HG02970 (cell line): ENCODE measurements at regions not wholly inside any gene's neighbourhood (a gene's known extent, or its start where the extent isn't known, plus 50 kb on each side); places are given as distances from the start of the nearest gene placed in this dataset.

Source experiments
- ATAC-seq: cut with Tn5 transposase; IDR thresholded peaks from one replicate; pipeline ENCODE4 v1.9.1; 2021; ENCODE audit warnings: mild to moderate bottlenecking, moderate library complexity, moderate number of reproducible peaks; ENCODE audit not compliant: unreplicated experiment, low FRiP score

- no peak for ATAC-seq
Observed at GRCh38 chr1:177592624-177593023, 377.2 kb downstream of the SEC16B start.

- ATAC-seq: no peak
Observed at GRCh38 chr1:177591155-177591554, 378.7 kb downstream of the SEC16B start.

DNA sequence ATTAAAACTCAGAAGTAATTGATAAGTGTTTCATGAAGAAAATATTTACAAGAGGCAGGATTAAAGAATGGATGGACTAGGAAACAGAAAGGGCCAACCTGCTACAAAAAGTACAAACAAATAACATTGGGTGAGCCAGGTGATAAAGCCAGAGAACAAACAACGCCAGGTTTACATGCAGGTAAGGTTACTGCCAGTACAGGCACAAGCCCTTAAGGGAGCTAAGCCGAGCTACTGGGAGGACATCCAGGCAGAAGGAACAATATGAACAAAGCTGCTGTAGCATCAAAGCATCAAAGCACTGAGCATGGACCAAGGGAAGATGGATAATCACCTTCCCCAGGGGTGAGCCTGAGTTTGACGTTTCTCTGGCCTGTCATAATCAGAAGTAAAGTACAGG lies 380.7 kb downstream of the SEC16B start:
- ATAC-seq: no peak

GRCh38 chr1:177586429-177586828 lies 383.4 kb downstream of the SEC16B start:
- no peak for ATAC-seq

GRCh38 chr1:177585302-177586220 lies 384.3 kb downstream of the SEC16B start:
- ATAC-seq: no peak

DNA sequence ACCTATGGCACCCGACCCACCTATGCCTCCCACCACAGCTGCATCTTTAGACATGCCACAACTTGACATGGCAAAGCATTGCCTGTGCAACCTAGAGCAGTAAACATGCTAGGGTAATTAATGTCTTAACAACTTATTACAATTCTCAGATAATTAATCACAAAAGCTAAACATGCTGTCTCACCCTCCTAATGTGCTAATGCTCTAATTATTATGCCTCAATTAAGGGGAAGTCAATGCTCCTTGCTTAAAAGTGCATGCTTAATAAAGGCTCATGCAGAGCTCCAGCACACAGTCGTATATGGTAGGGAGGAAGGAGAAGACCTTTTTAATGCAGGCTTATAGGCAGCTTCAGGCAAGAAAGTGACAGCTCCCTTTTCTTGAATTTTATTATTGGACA lies 396.0 kb downstream of the SEC16B start:
- ATAC-seq: no peak

DNA sequence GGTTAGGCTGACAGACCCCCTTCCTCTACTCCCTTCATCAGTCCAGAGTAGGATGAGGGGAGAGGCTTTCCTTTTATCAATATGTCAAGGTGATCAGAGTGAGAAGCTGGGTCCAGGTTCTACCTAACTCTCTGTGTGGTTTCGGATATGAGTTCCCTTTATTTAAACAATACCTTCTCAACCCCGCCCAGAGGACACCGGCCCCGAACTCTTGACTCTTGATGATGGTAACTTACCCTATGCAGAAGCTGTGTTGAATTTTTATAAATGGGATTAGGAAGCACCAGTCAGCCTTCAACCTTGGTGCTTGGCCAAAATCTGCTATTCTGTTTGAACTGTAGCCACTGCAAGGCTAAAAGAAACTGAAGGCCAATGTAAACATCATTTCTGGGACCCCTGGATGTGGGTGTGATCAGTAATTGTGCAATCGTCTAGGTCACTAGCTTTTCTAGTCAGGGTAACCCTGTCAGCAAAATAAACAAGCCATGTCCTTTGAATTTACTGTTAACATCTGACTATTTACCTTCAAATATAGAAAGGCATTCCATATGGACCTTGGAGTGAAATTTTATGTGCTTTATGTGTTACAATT lies 398.3 kb downstream of the SEC16B start:
- no peak for ATAC-seq

- no peak for ATAC-seq
Observed at GRCh38 chr1:177571076-177571475, 398.8 kb downstream of the SEC16B start.

GRCh38 chr1:177569476-177569875 lies 398.7 kb downstream of the BRINP2 start:
- no peak for ATAC-seq

DNA sequence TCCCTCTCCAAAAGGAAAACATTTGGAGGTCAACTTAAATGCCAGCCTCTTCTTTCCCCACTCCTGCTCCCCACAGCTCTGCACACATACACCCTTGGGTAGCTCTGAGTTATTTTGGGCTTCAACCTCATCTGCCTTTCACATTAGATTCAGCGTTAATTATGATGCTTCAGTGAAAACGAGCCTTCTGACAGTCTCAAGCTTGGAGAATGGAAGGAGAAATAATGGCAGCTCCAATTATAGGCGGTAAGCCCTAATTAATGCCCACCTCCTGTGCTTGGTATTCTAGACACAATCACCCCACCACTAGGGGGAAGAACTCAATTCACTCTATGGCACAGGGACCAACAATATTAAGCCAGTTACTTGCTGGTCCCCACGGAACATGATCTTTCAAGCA lies 397.9 kb downstream of the BRINP2 start:
- ATAC-seq: no peak

- ATAC-seq: no peak
Observed at GRCh38 chr1:177567393-177567792, 396.6 kb downstream of the BRINP2 start.

- ATAC-seq: no peak
Observed at GRCh38 chr1:177566495-177566894, 395.7 kb downstream of the BRINP2 start.

DNA sequence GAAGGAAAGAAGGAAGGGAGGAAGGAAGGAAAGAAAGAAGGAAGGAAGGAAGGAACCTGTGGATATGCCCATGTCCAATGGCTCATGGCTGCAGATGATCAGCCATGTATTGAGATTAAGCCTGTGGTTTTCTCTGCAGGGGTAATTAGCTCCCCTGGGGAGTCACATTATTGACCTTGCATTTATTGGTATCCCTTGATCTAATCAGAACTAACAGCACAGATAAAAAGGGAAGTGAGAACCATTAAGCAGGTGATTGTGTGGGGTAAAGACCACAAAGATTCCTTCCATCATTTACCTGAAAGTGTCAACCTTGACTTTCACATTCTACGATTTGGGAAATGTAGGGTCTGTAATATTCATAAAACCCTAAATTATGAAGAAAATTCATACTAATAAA lies 390.7 kb downstream of the BRINP2 start:
- ATAC-seq: no peak

DNA sequence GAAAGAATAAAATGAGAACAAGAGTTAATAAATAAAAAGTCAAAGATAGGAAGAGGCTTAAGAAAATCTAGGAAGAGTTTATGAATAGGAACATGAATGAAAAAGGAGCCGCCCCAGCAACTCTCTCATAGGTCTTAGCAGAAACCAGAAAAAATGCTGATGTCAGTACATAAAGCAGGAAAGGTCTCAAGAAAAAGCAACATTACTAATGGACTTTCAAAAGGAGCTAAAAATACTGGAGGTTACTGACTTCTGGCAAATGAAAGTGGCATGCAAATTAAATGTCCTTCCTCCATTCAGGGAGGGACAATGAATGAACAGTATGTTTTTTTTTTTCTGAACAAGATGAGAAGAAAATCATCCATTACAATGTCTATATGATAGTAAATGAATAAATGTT lies 387.6 kb downstream of the BRINP2 start:
- no peak for ATAC-seq

GRCh38 chr1:177556163-177556562 lies 385.4 kb downstream of the BRINP2 start:
- ATAC-seq: no peak

- no peak for ATAC-seq
Observed at GRCh38 chr1:177547200-177547599, 376.4 kb downstream of the BRINP2 start.

GRCh38 chr1:177546346-177546745 lies 375.6 kb downstream of the BRINP2 start:
- ATAC-seq: no peak

DNA sequence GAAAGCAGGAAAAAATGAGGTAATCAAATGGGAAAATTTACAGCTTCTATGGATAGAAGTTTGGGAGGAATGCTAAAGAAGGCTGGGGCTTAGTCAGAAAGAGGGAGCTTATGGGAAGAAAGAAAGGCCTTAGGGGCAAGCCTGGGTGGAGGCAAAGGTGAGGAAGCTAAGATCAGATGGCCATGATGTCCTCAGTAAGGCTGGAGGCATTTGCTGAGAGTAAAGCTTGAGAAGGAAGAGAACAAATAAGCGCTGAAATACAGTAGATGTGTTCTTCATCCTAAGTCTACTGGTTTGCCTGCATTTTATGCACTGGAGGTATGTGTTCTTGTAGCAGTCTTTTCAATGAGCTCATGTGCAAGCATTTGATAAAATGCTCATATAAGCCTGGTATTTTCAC lies 355.4 kb downstream of the BRINP2 start:
- ATAC-seq: no peak

- ATAC-seq: no peak
Observed at GRCh38 chr1:177525176-177525575, 354.4 kb downstream of the BRINP2 start.

DNA sequence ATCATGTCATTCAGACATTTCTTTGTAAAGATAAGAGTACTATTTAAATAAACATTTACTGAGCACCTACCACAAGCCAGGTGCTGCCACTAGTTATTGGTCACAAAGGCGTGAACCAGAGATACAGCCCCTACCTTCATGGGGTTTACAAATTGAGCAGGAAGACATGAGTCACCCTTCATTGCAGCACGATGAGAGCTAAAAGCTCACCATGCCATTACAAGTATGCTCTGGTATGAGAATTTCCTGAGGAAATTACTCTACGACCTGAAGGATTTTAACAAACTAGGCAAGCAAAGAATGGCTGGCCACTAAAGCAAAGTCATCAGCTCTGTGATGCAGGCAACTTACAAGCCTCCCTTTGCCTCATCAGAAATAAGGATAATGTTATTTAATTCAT lies 346.8 kb downstream of the BRINP2 start:
- ATAC-seq: no peak

DNA sequence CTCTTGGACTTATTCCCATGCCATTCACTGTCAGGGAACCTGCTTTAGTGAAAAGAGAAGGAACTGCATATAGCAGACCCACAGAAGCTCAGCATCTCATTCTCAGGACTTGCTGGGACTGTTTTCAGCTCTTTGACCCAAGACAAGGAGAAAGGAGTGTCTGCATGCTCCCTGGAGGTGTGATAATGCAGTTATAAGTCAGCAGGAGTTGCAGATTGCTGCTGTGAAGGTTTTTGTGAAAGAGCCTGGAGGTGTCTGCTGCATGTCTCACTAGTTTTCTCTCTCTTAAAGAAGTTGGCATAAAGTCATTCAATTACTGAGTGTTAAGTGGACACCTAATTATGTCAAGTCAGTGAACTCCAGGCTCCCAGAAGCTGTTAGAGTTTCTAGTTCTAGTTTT lies 343.4 kb downstream of the BRINP2 start:
- ATAC-seq: no peak

DNA sequence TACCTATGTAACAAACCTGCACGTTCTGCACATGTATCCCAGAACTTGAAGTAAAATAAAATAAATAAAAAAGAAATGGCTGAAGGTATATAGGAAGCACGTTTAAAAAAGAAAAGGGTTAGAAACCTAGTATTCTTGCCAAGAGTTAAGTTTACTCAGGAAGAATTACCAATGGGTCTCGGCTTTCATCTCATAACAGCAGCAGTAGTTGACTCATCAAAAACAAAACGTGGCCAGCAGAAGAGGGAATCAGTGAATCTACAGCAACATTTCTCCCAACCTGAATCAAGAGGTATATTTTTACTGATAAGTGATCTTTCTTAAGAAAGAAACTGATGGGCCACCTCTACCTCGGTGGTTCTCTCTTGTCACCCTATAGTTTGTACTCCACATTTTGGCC lies 340.3 kb downstream of the BRINP2 start:
- ATAC-seq: no peak
